ENCODE measurements at regions not wholly inside any gene's neighbourhood (a gene's known extent, or its start where the extent isn't known, plus 50 kb on each side); places are given as distances from the start of the nearest gene placed in this dataset.

DNA sequence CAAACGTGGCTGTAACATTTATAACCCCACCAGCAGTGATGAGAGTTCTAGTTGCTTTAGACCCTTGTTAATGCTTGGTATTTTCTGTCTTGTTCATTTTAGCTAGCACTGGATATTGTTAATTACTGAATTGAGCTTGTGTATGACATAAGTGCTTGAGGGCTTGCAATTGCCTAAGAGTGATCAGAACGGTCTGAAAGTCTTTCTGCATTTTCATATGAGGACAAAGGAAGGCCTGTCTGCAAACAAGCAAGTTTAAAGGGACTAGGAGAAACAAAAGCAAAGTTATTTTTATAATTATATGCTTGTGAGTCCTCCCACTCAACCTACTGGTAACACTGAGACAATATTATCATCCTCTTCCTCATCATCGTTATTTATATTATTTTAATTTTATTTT is 305.5 kb upstream of the DUSP10 start:
- no peak overlapping the region for H3K4me3 ChIP-seq (ENCODE audit: low read length)
- H3K27me3 ChIP-seq (ENCODE audit: control insufficient read depth, insufficient read depth, low read length), result no peaks in the 10 kb centered on the region
- WGBS (ENCODE audit: insufficient coverage, low lambda C conversion rate), result 100% methylated on average over 1 of the region's 3 CpGs
- no peaks in the 10 kb centered on the region for H3K36me3 ChIP-seq (ENCODE audit: control insufficient read depth, insufficient read depth, low read length)
- H3K4me1 ChIP-seq (ENCODE audit: control insufficient read depth, insufficient read depth, low read length), result peaks cover 6% of the 10 kb centered on the region
- no peak for DNase-seq
- H3K27ac ChIP-seq (ENCODE audit: low read length), result no peak overlapping the region
- H3K9me3 ChIP-seq (ENCODE audit: control insufficient read depth, low read depth, low read length), result no peaks in the 10 kb centered on the region

DNA sequence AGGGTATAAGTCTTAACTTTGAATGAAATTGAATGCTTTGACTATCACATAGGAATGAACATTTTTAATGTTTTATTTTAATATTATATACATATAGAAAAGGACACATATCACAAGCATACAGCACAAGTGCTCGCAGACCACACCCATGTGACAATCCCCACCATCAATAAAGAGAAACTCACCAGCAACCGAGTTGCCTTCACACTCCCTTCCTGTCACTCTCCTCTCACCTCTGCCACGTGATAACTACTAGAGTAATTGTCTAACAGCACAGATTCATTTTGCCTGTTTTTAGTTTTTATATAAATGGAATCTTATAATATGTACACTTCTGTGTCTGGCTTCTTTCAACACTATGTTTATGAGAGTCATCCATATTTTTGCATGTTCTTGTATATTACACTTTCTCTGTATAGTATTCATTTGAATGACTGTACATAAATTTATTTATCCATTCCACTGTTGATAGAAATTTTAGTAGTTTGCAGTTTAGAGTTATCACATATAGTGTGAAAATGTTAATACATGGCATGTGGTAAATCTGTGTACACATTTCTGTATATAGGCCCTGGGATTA is 304.9 kb upstream of the DUSP10 start:
- H3K27ac ChIP-seq (ENCODE audit: low read length), result no peak overlapping the region
- no peak for DNase-seq
- no peaks in the 10 kb centered on the region for H3K36me3 ChIP-seq (ENCODE audit: control insufficient read depth, insufficient read depth, low read length)
- H3K27me3 ChIP-seq (ENCODE audit: control insufficient read depth, insufficient read depth, low read length), result no peaks in the 10 kb centered on the region
- H3K4me3 ChIP-seq (ENCODE audit: low read length), result no peak overlapping the region
- H3K4me1 ChIP-seq (ENCODE audit: control insufficient read depth, insufficient read depth, low read length), result peaks cover 6% of the 10 kb centered on the region
- WGBS (ENCODE audit: insufficient coverage, low lambda C conversion rate), result 10% methylated on average over 2 of the region's 3 CpGs
- no peaks in the 10 kb centered on the region for H3K9me3 ChIP-seq (ENCODE audit: control insufficient read depth, low read depth, low read length)

DNA sequence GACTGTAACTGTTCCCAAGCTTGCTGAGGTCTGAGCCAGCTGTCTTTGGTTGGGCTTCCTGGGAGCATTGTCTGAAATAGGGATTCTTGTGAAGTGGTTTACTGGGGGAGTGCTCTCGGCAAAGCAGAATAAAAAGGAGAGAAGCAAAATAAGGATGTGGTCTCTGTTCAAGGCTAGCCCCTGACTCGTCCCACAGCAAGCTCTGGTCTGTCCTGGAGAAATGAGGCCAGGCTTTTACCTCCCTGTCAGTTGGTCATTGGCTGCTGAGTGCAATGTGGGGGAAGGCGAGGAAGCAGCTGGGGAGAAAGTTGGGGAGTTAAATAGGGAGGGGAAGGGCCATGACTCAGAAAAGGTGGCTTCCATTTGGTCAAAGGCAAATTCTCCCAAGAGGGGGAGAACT is 303.9 kb upstream of the DUSP10 start:
- Histone ChIP-seq H3K36me3 (ENCODE audit: control insufficient read depth, insufficient read depth, low read length) (no peaks in the 10 kb centered on the region), H3K9me3 (ENCODE audit: control insufficient read depth, low read depth, low read length) (no peaks in the 10 kb centered on the region), H3K27me3 (ENCODE audit: control insufficient read depth, insufficient read depth, low read length) (no peaks in the 10 kb centered on the region), H3K4me3 (ENCODE audit: low read length) (no peak overlapping the region), H3K27ac (ENCODE audit: low read length) (no peak overlapping the region), H3K4me1 (ENCODE audit: control insufficient read depth, insufficient read depth, low read length) (peaks cover 6% of the 10 kb centered on the region)
- no peak for DNase-seq
- no CpG with 5 or more reads among the region's 3 CpGs for WGBS (ENCODE audit: insufficient coverage, low lambda C conversion rate)

DNA sequence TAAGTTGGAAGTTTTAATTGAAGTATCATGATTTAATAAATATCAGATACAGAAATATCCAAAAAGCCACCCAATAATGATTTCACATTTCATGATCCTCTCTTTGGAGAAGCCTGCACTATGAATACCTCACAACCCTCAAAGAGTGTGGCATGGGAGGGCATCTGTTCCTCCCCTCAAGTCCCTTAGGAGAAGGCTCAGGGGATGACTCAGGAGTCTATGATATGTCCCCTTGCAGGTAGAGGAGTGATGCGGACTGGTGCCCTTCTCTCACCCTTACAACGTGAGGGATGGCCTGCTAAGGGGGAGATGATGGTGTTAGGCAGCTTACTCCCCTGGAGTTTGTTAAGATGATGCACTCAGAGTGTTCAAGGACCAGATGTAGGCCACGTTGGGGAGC is 303.3 kb upstream of the DUSP10 start:
- Histone ChIP-seq H3K27ac (ENCODE audit: low read length) (no peak overlapping the region), H3K36me3 (ENCODE audit: control insufficient read depth, insufficient read depth, low read length) (no peaks in the 10 kb centered on the region), H3K4me3 (ENCODE audit: low read length) (no peak overlapping the region), H3K27me3 (ENCODE audit: control insufficient read depth, insufficient read depth, low read length) (no peaks in the 10 kb centered on the region), H3K4me1 (ENCODE audit: control insufficient read depth, insufficient read depth, low read length) (peaks cover 6% of the 10 kb centered on the region), H3K9me3 (ENCODE audit: control insufficient read depth, low read depth, low read length) (no peaks in the 10 kb centered on the region)
- WGBS (ENCODE audit: insufficient coverage, low lambda C conversion rate), result no CpG with 5 or more reads among the region's 3 CpGs
- DNase-seq, result no peak

DNA sequence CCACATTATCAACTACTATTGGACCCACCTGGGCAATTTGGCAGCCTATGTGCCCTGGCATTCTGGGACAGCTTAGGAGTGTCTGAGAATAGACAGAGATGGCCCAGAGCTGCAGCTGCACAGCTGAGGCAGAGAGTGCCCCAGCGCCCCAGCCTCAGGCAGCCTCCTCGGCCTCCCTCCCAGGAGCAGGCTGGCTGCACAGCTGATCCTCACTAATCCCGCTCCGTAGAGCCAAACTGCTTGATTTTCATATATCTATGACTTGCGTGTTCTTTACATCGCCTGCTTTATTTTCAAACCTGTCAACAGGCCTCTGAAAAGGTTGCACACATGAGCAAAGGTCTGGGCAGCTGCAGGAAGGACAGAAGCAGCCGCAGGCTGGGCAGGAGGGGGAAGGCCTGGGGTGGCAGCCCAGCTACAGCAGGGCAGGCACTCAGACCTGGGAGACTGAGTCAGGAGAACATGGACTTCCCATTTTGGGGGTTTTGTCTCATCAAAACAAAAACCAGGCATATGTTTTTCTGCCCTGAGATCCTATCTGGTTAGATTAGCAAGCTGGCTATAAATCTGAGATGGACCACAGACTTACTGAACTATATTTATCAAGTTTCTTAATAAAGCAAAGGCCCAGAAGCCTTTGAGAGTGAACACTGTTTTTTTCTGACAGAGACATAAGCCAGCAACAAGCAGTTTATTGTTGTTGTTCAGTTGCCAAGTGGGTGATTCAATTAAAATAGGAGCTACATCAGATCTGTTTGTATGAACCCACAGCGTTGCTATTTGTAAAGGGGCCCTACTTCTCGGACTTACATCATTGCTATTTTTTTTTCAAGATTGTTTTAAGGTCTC is 301.8 kb upstream of the DUSP10 start:
- H3K27me3 ChIP-seq (ENCODE audit: control insufficient read depth, insufficient read depth, low read length), result no peaks in the 10 kb centered on the region
- H3K4me3 ChIP-seq (ENCODE audit: low read length), result no peak overlapping the region
- no peaks in the 10 kb centered on the region for H3K9me3 ChIP-seq (ENCODE audit: control insufficient read depth, low read depth, low read length)
- H3K27ac ChIP-seq (ENCODE audit: low read length), result peak overlapping the region; percentile 32
- peak; percentile 38 to 43 for DNase-seq
- H3K4me1 ChIP-seq (ENCODE audit: control insufficient read depth, insufficient read depth, low read length), result no peaks in the 10 kb centered on the region
- H3K36me3 ChIP-seq (ENCODE audit: control insufficient read depth, insufficient read depth, low read length), result no peaks in the 10 kb centered on the region
- WGBS (ENCODE audit: insufficient coverage, low lambda C conversion rate), result no CpG with 5 or more reads among the region's 9 CpGs

DNA sequence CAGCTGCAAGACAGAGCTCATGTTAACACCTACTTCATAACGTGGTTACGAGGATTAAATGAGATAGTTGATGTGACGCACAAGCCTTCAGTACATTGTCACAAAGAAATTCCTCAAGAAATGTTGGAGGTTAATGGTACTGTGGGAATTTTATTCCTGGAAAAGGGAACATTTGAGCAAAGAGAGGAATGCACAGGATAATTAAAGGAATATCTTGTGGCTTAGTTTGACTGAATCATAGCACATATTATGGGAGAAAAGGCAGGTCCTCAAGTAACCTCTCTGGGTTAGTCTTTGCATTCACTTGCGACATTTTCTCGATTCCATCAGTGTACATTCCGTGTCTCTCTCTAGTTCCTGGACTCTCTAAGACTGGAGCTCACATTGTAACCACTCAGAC is 300.2 kb upstream of the DUSP10 start:
- no peaks in the 10 kb centered on the region for H3K36me3 ChIP-seq (ENCODE audit: control insufficient read depth, insufficient read depth, low read length)
- no peaks in the 10 kb centered on the region for H3K4me1 ChIP-seq (ENCODE audit: control insufficient read depth, insufficient read depth, low read length)
- WGBS (ENCODE audit: insufficient coverage, low lambda C conversion rate), result no CpG with 5 or more reads among the region's 6 CpGs
- H3K4me3 ChIP-seq (ENCODE audit: low read length), result no peak overlapping the region
- DNase-seq, result no peak
- no peak overlapping the region for H3K27ac ChIP-seq (ENCODE audit: low read length)
- H3K27me3 ChIP-seq (ENCODE audit: control insufficient read depth, insufficient read depth, low read length), result no peaks in the 10 kb centered on the region
- no peaks in the 10 kb centered on the region for H3K9me3 ChIP-seq (ENCODE audit: control insufficient read depth, low read depth, low read length)

DNA sequence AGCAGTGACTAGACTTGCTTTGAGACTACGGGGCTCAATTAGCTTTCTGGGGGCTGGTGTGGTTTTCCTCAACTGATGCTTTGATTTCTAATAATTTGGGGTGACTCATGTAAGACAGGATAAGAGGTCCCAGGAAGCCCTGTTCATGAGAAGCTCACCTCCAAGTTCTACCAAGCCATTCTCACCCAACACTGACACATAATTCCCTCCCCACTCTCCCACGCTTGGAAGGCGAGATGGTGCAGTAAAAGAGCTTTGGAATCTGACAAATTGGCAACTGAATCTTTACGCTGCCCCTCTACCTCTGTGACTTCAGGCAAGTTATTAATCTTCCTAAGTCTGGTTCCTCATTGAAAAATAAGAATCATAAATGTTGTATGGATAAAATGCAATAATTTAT is 299.1 kb upstream of the DUSP10 start:
- Histone ChIP-seq H3K9me3 (ENCODE audit: control insufficient read depth, low read depth, low read length) (no peaks in the 10 kb centered on the region), H3K27ac (ENCODE audit: low read length) (no peak overlapping the region), H3K4me3 (ENCODE audit: low read length) (no peak overlapping the region), H3K27me3 (ENCODE audit: control insufficient read depth, insufficient read depth, low read length) (no peaks in the 10 kb centered on the region), H3K4me1 (ENCODE audit: control insufficient read depth, insufficient read depth, low read length) (no peaks in the 10 kb centered on the region), H3K36me3 (ENCODE audit: control insufficient read depth, insufficient read depth, low read length) (no peaks in the 10 kb centered on the region)
- WGBS (ENCODE audit: insufficient coverage, low lambda C conversion rate), result no CpG with 5 or more reads among the region's 4 CpGs
- DNase-seq, result no peak

DNA sequence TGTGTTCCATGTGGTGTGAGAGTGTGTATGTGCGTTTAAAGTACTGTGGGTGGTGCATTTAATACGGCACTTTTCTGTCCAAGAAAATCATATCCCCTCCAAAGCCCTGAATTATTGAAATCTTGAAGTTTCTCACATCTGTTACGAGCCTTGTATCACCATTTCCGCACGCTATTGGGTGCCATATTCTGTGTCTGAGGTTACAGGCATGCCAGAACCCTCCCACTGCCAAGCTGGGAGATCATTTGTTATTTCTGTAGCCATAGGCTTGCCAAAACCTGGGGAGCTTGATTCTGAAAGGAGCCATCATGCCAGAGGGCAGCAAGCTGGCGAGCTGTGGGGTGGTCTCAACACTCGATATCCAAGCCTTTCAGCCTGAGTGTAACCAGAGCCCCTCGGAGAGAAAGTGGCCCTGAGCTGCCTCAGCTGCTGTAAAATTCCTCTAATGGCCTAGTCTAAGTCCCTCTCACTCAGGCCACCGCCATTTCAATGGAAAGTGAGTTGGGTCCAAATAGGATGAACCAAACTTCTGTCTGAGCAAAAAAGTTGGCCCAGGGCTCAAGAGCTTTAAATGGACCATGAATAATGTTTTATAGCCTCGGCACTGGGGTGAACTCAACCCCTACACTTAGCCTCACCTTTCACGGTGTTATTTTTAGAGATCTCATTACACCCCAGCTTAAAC is 298.4 kb upstream of the DUSP10 start:
- 100% methylated on average over 2 of the region's 11 CpGs for WGBS (ENCODE audit: insufficient coverage, low lambda C conversion rate)
- Histone ChIP-seq H3K27ac (ENCODE audit: low read length) (no peak overlapping the region), H3K9me3 (ENCODE audit: control insufficient read depth, low read depth, low read length) (no peaks in the 10 kb centered on the region), H3K36me3 (ENCODE audit: control insufficient read depth, insufficient read depth, low read length) (no peaks in the 10 kb centered on the region), H3K27me3 (ENCODE audit: control insufficient read depth, insufficient read depth, low read length) (no peaks in the 10 kb centered on the region), H3K4me3 (ENCODE audit: low read length) (no peak overlapping the region), H3K4me1 (ENCODE audit: control insufficient read depth, insufficient read depth, low read length) (no peaks in the 10 kb centered on the region)
- no peak for DNase-seq

DNA sequence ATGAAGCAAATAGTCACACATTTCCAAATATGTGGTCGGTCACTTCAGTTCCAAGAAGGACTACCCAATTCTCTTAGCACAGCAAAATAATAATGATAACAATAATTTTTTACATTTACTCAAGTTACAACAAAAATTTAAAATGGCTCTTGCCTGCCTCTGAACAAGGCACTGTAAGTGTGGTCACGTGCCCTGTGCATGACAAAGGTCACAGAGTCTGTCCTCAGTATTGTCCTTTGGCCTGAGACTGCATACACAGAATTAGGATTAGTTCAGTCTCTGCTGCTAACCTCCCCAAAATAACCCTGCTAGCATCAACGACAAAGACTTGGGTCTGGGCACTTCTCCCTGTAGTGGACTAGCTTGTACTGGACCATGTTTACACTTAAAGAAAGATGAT is 297.1 kb upstream of the DUSP10 start:
- no peak for DNase-seq
- no peaks in the 10 kb centered on the region for H3K4me1 ChIP-seq (ENCODE audit: control insufficient read depth, insufficient read depth, low read length)
- H3K36me3 ChIP-seq (ENCODE audit: control insufficient read depth, insufficient read depth, low read length), result no peaks in the 10 kb centered on the region
- no CpG with 5 or more reads among the region's 3 CpGs for WGBS (ENCODE audit: insufficient coverage, low lambda C conversion rate)
- no peaks in the 10 kb centered on the region for H3K27me3 ChIP-seq (ENCODE audit: control insufficient read depth, insufficient read depth, low read length)
- no peak overlapping the region for H3K4me3 ChIP-seq (ENCODE audit: low read length)
- no peaks in the 10 kb centered on the region for H3K9me3 ChIP-seq (ENCODE audit: control insufficient read depth, low read depth, low read length)
- no peak overlapping the region for H3K27ac ChIP-seq (ENCODE audit: low read length)

DNA sequence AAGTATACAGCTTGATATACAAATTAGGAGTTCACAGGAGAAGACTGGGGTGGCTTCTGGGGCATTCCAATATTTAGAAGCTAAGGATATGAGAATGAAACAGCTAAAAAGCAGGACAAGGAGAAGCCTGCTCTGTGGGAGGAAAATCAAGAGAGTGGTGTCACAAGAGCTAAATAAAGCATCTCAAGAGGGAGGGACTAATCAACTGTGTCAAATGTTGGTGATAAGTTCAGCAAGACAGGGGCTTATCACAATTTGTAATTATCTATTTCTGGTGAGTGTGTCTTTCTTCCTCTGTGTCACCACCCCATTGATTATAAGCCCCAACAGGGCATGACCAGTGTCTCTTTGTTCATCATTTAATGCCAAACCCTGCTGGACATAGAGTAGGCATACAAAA is 295.8 kb upstream of the DUSP10 start:
- Histone ChIP-seq H3K4me1 (ENCODE audit: control insufficient read depth, insufficient read depth, low read length) (no peaks in the 10 kb centered on the region), H3K4me3 (ENCODE audit: low read length) (no peak overlapping the region), H3K27ac (ENCODE audit: low read length) (no peak overlapping the region), H3K36me3 (ENCODE audit: control insufficient read depth, insufficient read depth, low read length) (no peaks in the 10 kb centered on the region), H3K9me3 (ENCODE audit: control insufficient read depth, low read depth, low read length) (no peaks in the 10 kb centered on the region), H3K27me3 (ENCODE audit: control insufficient read depth, insufficient read depth, low read length) (no peaks in the 10 kb centered on the region)
- DNase-seq, result no peak
